CD4-positive, alpha-beta T cell treated with Interleukin-17A for 4 hours (primary cell): ENCODE measurements at regions not wholly inside any gene's neighbourhood (a gene's known extent, or its start where the extent isn't known, plus 50 kb on each side); places are given as distances from the start of the nearest gene placed in this dataset.

Source experiments
- DNase-seq: peaks from one replicate; pipeline ENCODE4 v3.0.0-alpha.2; 2020; ENCODE audit warnings: mixed read lengths

GRCh38 chr7:46028246-46028645 is 107.2 kb upstream of the IGFBP3 start:
- DNase-seq = no peak

GRCh38 chr7:46026741-46027140 is 105.7 kb upstream of the IGFBP3 start:
- DNase-seq = no peak

GRCh38 chr7:46024263-46024916 is 103.3 kb upstream of the IGFBP3 start:
- no peak for DNase-seq

GRCh38 chr7:46022397-46022796 is 101.3 kb upstream of the IGFBP3 start:
- DNase-seq = no peak

GRCh38 chr7:46015107-46015868 is 94.2 kb upstream of the IGFBP3 start:
- no peak for DNase-seq

GRCh38 chr7:46011501-46011900 is 90.4 kb upstream of the IGFBP3 start:
- DNase-seq = no peak

- DNase-seq = no peak
Measured at GRCh38 chr7:46011059-46011458, 90.0 kb upstream of the IGFBP3 start.

GRCh38 chr7:46009211-46009610 is 88.1 kb upstream of the IGFBP3 start:
- no peak for DNase-seq

- DNase-seq = no peak
Measured at GRCh38 chr7:46007990-46008643, 87.0 kb upstream of the IGFBP3 start.

GRCh38 chr7:46007194-46007593 is 86.1 kb upstream of the IGFBP3 start:
- no peak for DNase-seq

- no peak for DNase-seq
Measured at GRCh38 chr7:46006723-46007122, 85.7 kb upstream of the IGFBP3 start.

GRCh38 chr7:46006212-46006611 is 85.1 kb upstream of the IGFBP3 start:
- no peak for DNase-seq

- no peak for DNase-seq
Measured at GRCh38 chr7:46004965-46005364, 83.9 kb upstream of the IGFBP3 start.

- DNase-seq = no peak
Measured at GRCh38 chr7:46003896-46004875, 83.1 kb upstream of the IGFBP3 start.

- no peak for DNase-seq
Measured at GRCh38 chr7:46003161-46003560, 82.1 kb upstream of the IGFBP3 start.

- DNase-seq = no peak
Measured at GRCh38 chr7:46000513-46000912, 79.4 kb upstream of the IGFBP3 start.

GRCh38 chr7:45999541-45999940 is 78.5 kb upstream of the IGFBP3 start:
- no peak for DNase-seq

- no peak for DNase-seq
Measured at GRCh38 chr7:45998506-45998905, 77.4 kb upstream of the IGFBP3 start.

- DNase-seq = no peak
Measured at GRCh38 chr7:45993621-45994020, 72.5 kb upstream of the IGFBP3 start.

GRCh38 chr7:45992826-45993225 is 71.8 kb upstream of the IGFBP3 start:
- DNase-seq = no peak

- DNase-seq = no peak
Measured at GRCh38 chr7:45990276-45990675, 69.2 kb upstream of the IGFBP3 start.

- no peak for DNase-seq
Measured at GRCh38 chr7:45988405-45989057, 67.5 kb upstream of the IGFBP3 start.
